MCF 10A (cell line): ENCODE measurements at regions not wholly inside any gene's neighbourhood (a gene's known extent, or its start where the extent isn't known, plus 50 kb on each side); places are given as distances from the start of the nearest gene placed in this dataset.

Source experiments
- BruUV-seq: library from RNA; stranded (reverse); fragments of 400-500 nt; replicated peaks from 2 replicates; lab custom pipeline; 2021; lab: Mats Ljungman, UMichigan
- CTCF ChIA-PET: fragments of 300-600 bp; sonication (Branson Sonifier 250); formaldehyde crosslinking; extraction: SDS; loops from one replicate; lab custom pipeline; 2021; ENCODE audit warnings: antibody characterized with exemption, inconsistent platforms; lab: Yijun Ruan, JAX
- POLR2A ChIA-PET: fragments of 300-600, 350-650 bp; sonication (Branson Sonifier 250); formaldehyde crosslinking; extraction: SDS; loops from one replicate; lab custom pipeline; 2020; ENCODE audit warnings: antibody characterized with exemption, inconsistent platforms; lab: Yijun Ruan, JAX
- DNase-seq: peaks from one replicate; pipeline ENCODE4 v3.0.0-alpha.2; 2018; ENCODE audit not compliant: unreplicated experiment
- H3K27ac Mint-ChIP-seq: one replicate; pipeline ENCODE4 v1.8.0; 2022; ENCODE audit warnings: mild to moderate bottlenecking, low read depth, mixed read lengths; ENCODE audit not compliant: unreplicated experiment
- H3K27me3 Mint-ChIP-seq: one replicate; pipeline ENCODE4 v1.8.0; 2022; ENCODE audit warnings: mixed read lengths; ENCODE audit not compliant: insufficient read depth, unreplicated experiment
- H3K36me3 Mint-ChIP-seq: one replicate; pipeline ENCODE4 v1.8.0; 2022; ENCODE audit warnings: mild to moderate bottlenecking, moderate library complexity, mixed read lengths; ENCODE audit not compliant: insufficient read depth, unreplicated experiment
- H3K4me1 Mint-ChIP-seq: one replicate; pipeline ENCODE4 v1.8.0; 2022; ENCODE audit warnings: mixed read lengths; ENCODE audit not compliant: insufficient read depth, unreplicated experiment
- H3K4me3 Mint-ChIP-seq: one replicate; pipeline ENCODE4 v1.8.0; 2022; ENCODE audit warnings: mild to moderate bottlenecking, moderate library complexity, mixed read lengths; ENCODE audit not compliant: unreplicated experiment
- H3K9me3 Mint-ChIP-seq: one replicate; pipeline ENCODE4 v1.8.0; 2022; ENCODE audit warnings: mixed read lengths; ENCODE audit not compliant: unreplicated experiment
- intact Hi-C: fragments of 100-400 bp; cut with micrococcal nuclease; formaldehyde crosslinking; loops from 2 replicates; pipeline ENCODE4 v1.14.1; 2022
- TF ChIP-seq, protein P1 (sequence below): fragments of 200-600 bp; IDR thresholded peaks from one replicate; pipeline ENCODE4 v1.8.0; 2022; ENCODE audit warnings: antibody characterized with exemption, mild to moderate bottlenecking; ENCODE audit not compliant: unreplicated experiment

GRCh38 chr1:69180358-69180757 lies 387.4 kb upstream of the LRRC7 start:
- no peak for DNase-seq
- no peak overlapping the region for H3K4me3 Mint-ChIP-seq
- H3K9me3 Mint-ChIP-seq, result no peaks in the 10 kb centered on the region
- ChIA-PET POLR2A (no interaction called here), CTCF (no interaction called here)
- H3K36me3 Mint-ChIP-seq, result no peaks in the 10 kb centered on the region
- intact Hi-C loops, result no loop called here
- H3K27ac Mint-ChIP-seq, result no peak overlapping the region
- BruUV-seq, result no TSS peak
- TF ChIP-seq, protein P1, sequence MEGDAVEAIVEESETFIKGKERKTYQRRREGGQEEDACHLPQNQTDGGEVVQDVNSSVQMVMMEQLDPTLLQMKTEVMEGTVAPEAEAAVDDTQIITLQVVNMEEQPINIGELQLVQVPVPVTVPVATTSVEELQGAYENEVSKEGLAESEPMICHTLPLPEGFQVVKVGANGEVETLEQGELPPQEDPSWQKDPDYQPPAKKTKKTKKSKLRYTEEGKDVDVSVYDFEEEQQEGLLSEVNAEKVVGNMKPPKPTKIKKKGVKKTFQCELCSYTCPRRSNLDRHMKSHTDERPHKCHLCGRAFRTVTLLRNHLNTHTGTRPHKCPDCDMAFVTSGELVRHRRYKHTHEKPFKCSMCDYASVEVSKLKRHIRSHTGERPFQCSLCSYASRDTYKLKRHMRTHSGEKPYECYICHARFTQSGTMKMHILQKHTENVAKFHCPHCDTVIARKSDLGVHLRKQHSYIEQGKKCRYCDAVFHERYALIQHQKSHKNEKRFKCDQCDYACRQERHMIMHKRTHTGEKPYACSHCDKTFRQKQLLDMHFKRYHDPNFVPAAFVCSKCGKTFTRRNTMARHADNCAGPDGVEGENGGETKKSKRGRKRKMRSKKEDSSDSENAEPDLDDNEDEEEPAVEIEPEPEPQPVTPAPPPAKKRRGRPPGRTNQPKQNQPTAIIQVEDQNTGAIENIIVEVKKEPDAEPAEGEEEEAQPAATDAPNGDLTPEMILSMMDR, result no peak
- H3K4me1 Mint-ChIP-seq, result no peaks in the 10 kb centered on the region
- no peaks in the 10 kb centered on the region for H3K27me3 Mint-ChIP-seq

DNA sequence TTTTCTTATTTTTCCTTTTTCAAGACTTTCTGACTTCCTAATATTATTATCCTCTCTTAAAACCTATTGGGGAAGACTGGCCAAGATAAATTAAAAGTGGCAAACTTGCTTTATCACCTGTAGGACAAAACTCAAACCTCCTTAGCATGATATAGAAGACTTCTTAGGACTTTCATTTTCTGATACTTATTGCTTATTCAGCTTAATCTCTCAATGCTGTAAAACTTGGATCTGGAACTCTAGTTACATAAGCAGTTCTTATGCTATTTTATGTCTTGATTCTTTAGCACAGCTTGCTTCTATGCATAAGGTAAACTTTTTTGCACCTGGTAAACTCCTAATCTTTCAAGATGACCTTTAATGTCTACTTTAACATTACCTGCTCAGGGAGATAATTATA lies 382.3 kb upstream of the LRRC7 start:
- H3K9me3 Mint-ChIP-seq, result no peaks in the 10 kb centered on the region
- CTCF ChIA-PET, result interaction anchor here (0.6 to 1.1 kb wide), 2 partner anchors 12 to 44 kb away, joined by 3 read pairs; no protein-coding TSS in a partner anchor
- BruUV-seq, result no TSS peak

DNA sequence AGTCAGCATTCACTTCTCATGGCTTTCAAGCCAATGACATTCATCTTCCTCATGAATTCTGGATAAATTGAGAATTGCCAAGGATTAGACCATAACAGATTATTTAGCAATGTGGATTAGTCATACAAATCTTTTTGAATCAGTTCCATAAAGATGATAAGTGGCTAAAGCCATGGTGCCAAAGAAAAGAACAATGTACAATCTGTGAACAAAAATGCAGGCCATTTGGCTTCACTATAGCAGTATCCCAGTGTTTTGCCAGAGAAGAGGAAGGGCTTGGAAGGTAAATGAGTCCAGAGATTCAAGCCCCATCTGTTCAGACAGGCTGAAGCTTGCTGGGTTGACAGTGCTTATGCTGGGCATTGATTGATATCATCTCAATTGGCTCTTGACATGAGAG lies 376.4 kb upstream of the LRRC7 start:
- H3K4me1 Mint-ChIP-seq, result peaks cover 4% of the 10 kb centered on the region
- H3K9me3 Mint-ChIP-seq, result no peaks in the 10 kb centered on the region
- no peak overlapping the region for H3K4me3 Mint-ChIP-seq
- H3K36me3 Mint-ChIP-seq, result no peaks in the 10 kb centered on the region
- POLR2A ChIA-PET, result no interaction called here
- TF ChIP-seq, protein P1, result no peak
- intact Hi-C loops, result no loop called here
- CTCF ChIA-PET, result no interaction called here
- DNase-seq, result no peak
- H3K27me3 Mint-ChIP-seq, result peaks cover 32% of the 10 kb centered on the region
- BruUV-seq, result no TSS peak
- H3K27ac Mint-ChIP-seq, result no peak overlapping the region

More for the DNA sequence above, 382.3 kb upstream of the LRRC7 start:
- no peak for DNase-seq
- Mint-ChIP-seq H3K4me1 (no peaks in the 10 kb centered on the region), H3K27me3 (no peaks in the 10 kb centered on the region), H3K36me3 (no peaks in the 10 kb centered on the region), H3K4me3 (no peak overlapping the region), H3K27ac (no peak overlapping the region)
- intact Hi-C loops, result no loop called here
- TF ChIP-seq, protein P1, result no peak
- POLR2A ChIA-PET, result no interaction called here

DNA sequence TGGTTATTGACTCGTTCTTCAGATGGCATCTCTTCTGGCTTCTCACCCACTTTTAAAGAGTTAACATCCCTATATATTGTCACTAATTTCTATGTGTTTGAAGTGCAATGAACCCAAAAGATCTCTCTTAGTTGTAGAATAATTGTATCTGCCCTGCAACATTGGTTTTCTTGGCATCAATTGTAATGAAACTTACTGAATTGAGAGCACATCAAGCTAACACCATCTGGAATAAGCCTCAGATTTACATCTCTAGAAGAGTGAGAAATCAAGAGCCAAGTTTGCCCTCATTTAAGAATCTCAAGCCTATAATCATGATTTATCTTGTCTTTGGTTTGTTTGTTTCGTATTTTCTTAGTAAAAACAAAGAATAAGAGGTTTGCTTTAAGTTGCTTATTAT lies 372.6 kb upstream of the LRRC7 start:
- DNase-seq, result no peak
- Mint-ChIP-seq H3K4me3 (no peak overlapping the region), H3K27ac (no peak overlapping the region), H3K9me3 (no peaks in the 10 kb centered on the region), H3K27me3 (peaks cover 32% of the 10 kb centered on the region), H3K36me3 (no peaks in the 10 kb centered on the region), H3K4me1 (peaks cover 4% of the 10 kb centered on the region)
- ChIA-PET CTCF (no interaction called here), POLR2A (no interaction called here)
- no TSS peak for BruUV-seq
- intact Hi-C loops, result no loop called here
- TF ChIP-seq, protein P1, result no peak
